Spleen (tissue), 11 donors: ENCODE measurements at regions not wholly inside any gene's neighbourhood (a gene's known extent, or its start where the extent isn't known, plus 50 kb on each side); places are given as distances from the start of the nearest gene placed in this dataset.
"Not testable (repeated sequence)": the region's sequence is repeated elsewhere in the genome, so short reads cannot be mapped to it uniquely, and the experiment has no call there.

Experiments
- DNase-seq: peaks from one replicate; pipeline ENCODE4 v3.0.0-alpha.2; 2020
- H3K27ac ChIP-seq, 8 donors: fragments of 200-600 bp; sonication (generic) in 7 of 8; 1 replicate in 4 of 8; 2 replicates in 4 of 8; pipeline versions ENCODE4 v1.5.0 to v1.8.0; 2016 to 2021; ENCODE audit warnings: inconsistent platforms in 4 of 8, mild to moderate bottlenecking in 4 of 8, moderate library complexity in 1 of 8
- H3K27me3 ChIP-seq, 7 donors: fragments of 200-600 bp; sonication (generic) in 6 of 7; replicated peaks in 1 of 7; 1 replicate in 4 of 7; 2 replicates in 3 of 7; pipeline versions ENCODE4 v1.5.0 to v1.8.0; 2016 to 2021; ENCODE audit warnings: inconsistent platforms in 3 of 7, mild to moderate bottlenecking in 1 of 7
- H3K36me3 ChIP-seq, 6 donors: fragments of 200-600 bp; sonication (generic) in 5 of 6; 1 replicate in 4 of 6; 2 replicates in 2 of 6; pipeline versions ENCODE4 v1.5.0 to v1.8.0; 2016 to 2021; ENCODE audit warnings: inconsistent platforms in 2 of 6
- H3K4me1 ChIP-seq, 6 donors: fragments of 200-600 bp; sonication (generic) in 5 of 6; 1 replicate in 3 of 6; 2 replicates in 3 of 6; pipeline versions ENCODE4 v1.5.0 to v1.8.0; 2016 to 2021; ENCODE audit warnings: inconsistent platforms in 3 of 6
- H3K4me3 ChIP-seq, 8 donors: fragments of 200-600 bp; sonication (generic) in 7 of 8; 1 replicate in 4 of 8; 2 replicates in 4 of 8; pipeline versions ENCODE4 v1.5.0 to v1.8.0; 2016 to 2021; ENCODE audit warnings: inconsistent platforms in 4 of 8, mild to moderate bottlenecking in 4 of 8, moderate library complexity in 2 of 8
- H3K9me3 ChIP-seq, 8 donors: fragments of 200-600 bp; sonication (generic) in 7 of 8; 1 replicate in 4 of 8; 2 replicates in 4 of 8; pipeline versions ENCODE4 v1.5.0 to v1.8.0; 2016 to 2021; ENCODE audit warnings: inconsistent platforms in 4 of 8
- POLR2A ChIP-seq, 3 donors: fragments of 450-650 bp; IDR thresholded peaks; one replicate each; pipeline ENCODE4 v1.5.1; 2017; ENCODE audit warnings: antibody characterized with exemption in 3 of 3, mild to moderate bottlenecking in 1 of 3
- POLR2AphosphoS5 ChIP-seq, 3 donors: sonication (generic); formaldehyde crosslinking; IDR thresholded peaks; one replicate each; pipeline ENCODE4 v1.5.1; 2017; ENCODE audit warnings: antibody characterized with exemption in 3 of 3
- WGBS, 5 donors: extraction: QIAGEN DNeasy Blood & Tissue Kit in 3 of 5; methylation state at CpG; one replicate each; pipeline versions ENCODE4 v1.1.5 to v1.1.7; 2013 to 2018; 5-methylcytosine and 5-hydroxymethylcytosine counted together
- intact Hi-C: fragments of 100-400 bp; cut with DNase I; formaldehyde crosslinking; loops from one replicate; pipeline ENCODE4 v1.15.0; 2023; ENCODE audit warnings: low total_unique reads
- TF ChIP-seq, protein P1 (sequence below), 11 experiments: fragments of 200-600 bp in 7 of 11; fragments of 450-650 bp in 4 of 11; sonication (generic) in 4 of 11; IDR thresholded peaks in 8 of 11; conservative IDR thresholded peaks in 3 of 11; 1 replicate in 7 of 11; 2 replicates in 4 of 11; pipeline versions ENCODE4 v1.4.0 to v1.8.0; 2016 to 2021; ENCODE audit warnings: antibody characterized with exemption in 11 of 11, inconsistent platforms in 4 of 11, mild to moderate bottlenecking in 1 of 11
- donor health status: healthy with polysubstance abuse.
- donor health status: DM: no; HTN: no; CAD: no; lungs with moderate emphysema.
- donor health status: DM: no; HTN: no; CAD: no.
- donor health status: Bipolar disorder and iron deficiency.
- donor health status: healthy.
- donor health status: DM: no; HTN: no; CAD: no.
- donor health status: DM: yes; HTN: yes; CAD: no.

DNA sequence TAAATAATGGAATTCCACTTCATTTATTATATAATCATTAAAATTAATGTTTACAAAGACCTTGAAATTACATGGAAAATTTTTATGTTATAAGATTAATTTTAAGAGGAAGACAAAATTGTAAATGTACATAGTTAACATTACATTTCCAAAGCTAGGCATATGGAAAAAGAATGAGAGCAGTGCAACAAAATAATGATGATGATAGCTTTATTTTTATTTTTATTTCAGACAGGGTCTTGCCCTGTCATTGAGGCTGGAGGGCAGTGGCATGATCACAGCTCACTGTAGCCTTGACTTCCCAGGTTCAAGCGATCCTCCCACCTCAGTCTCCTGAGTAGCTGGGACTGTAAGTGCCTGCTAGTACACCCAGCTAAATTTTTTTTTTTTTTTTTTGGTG, 61.2 kb upstream of the ZCCHC2 start:
- Histone ChIP-seq H3K27ac (no peak overlapping the region), H3K36me3 (no peaks in the 10 kb centered on the region), H3K27me3 (no peaks in the 10 kb centered on the region), H3K4me3 (no peak overlapping the region), H3K9me3 (peaks cover 0 to 9% (median 4%) of the 10 kb centered on the region in 8 donors), H3K4me1 (peaks cover 0 to 11% (median 6%) of the 10 kb centered on the region in 6 donors)
- DNase-seq, result no peak
- 83 to 90% (median 86%) methylated on average over 1 of the region's 1 CpG for WGBS, 5 donors
- intact Hi-C loops, result no loop called here
- TF ChIP-seq, protein P1, sequence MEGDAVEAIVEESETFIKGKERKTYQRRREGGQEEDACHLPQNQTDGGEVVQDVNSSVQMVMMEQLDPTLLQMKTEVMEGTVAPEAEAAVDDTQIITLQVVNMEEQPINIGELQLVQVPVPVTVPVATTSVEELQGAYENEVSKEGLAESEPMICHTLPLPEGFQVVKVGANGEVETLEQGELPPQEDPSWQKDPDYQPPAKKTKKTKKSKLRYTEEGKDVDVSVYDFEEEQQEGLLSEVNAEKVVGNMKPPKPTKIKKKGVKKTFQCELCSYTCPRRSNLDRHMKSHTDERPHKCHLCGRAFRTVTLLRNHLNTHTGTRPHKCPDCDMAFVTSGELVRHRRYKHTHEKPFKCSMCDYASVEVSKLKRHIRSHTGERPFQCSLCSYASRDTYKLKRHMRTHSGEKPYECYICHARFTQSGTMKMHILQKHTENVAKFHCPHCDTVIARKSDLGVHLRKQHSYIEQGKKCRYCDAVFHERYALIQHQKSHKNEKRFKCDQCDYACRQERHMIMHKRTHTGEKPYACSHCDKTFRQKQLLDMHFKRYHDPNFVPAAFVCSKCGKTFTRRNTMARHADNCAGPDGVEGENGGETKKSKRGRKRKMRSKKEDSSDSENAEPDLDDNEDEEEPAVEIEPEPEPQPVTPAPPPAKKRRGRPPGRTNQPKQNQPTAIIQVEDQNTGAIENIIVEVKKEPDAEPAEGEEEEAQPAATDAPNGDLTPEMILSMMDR (IDR thresholded peaks at IDR 0.05 in 8 of 11, conservative IDR thresholded peaks at IDR 0.05 in 3 of 11), result no peak
- TF ChIP-seq POLR2AphosphoS5 (IDR thresholded peaks at IDR 0.05) (no peak), POLR2A (IDR thresholded peaks at IDR 0.05) (no peak)

DNA sequence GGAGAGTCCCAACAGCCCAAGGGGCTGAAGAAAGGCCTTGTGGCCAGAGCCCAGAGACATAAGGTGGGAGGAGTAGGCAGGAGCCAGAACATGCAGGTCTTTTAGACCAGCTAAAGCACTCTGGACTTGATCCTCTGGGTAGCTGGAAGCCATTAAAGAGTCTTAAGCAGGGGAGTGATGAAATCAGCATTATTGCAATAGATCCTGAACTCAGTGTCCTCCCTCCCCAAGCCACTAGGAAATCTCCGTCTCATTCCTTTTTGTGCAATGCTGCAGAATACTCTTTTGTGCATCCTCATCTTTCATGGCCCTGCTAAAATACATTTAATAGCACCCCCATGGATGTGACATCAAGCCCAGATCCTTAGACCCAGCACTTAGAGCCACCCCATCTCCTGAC, 58.6 kb upstream of the ZCCHC2 start:
- H3K27ac ChIP-seq, result no peak overlapping the region
- 48 to 95% (median 81%) methylated on average over 1 of the region's 1 CpG for WGBS, 5 donors
- H3K27me3 ChIP-seq, result no peaks in the 10 kb centered on the region
- DNase-seq, result no peak
- H3K9me3 ChIP-seq, result peaks cover 0 to 17% (median 6%) of the 10 kb centered on the region in 8 donors
- intact Hi-C loops, result no loop called here
- peaks cover 0 to 11% (median 6%) of the 10 kb centered on the region in 6 donors for H3K4me1 ChIP-seq
- no peaks in the 10 kb centered on the region for H3K36me3 ChIP-seq
- no peak for TF ChIP-seq POLR2A (IDR thresholded peaks at IDR 0.05)
- TF ChIP-seq, protein P1 (IDR thresholded peaks at IDR 0.05 in 8 of 11, conservative IDR thresholded peaks at IDR 0.05 in 3 of 11), result no peak
- TF ChIP-seq POLR2AphosphoS5 (IDR thresholded peaks at IDR 0.05), result no peak
- no peak overlapping the region for H3K4me3 ChIP-seq

DNA sequence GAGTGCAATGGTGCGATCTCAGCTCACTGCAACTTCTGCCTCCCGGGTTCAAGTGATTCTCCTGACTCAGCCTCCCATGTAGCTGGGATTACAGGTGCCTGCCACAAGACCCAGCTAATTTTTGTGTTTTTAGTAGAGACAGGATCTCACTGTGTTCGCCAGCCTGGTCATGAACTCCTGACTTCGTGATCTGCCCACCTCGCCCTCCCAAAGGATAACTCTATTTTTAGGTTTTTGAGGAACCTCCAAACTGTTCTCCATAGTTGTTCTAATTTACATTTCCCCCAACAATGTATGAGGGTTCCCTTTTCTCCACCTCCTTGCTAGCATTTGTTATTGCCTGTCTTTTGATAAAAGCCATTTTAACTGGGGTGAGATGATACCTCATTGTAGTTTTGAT, 53.7 kb upstream of the ZCCHC2 start:
- H3K9me3 ChIP-seq, result peaks cover 0 to 56% (median 43%) of the 10 kb centered on the region in 8 donors
- 92 to 99% (median 95%) methylated on average over 5 of the region's 5 CpGs for WGBS, 5 donors
- H3K36me3 ChIP-seq, H3K4me1 ChIP-seq, H3K27ac ChIP-seq, DNase-seq, H3K4me3 ChIP-seq, H3K27me3 ChIP-seq, intact Hi-C loops: not testable (repeated sequence)
